Stimulated activated CD8-positive, alpha-beta memory T cell treated with anti-CD3 and anti-CD28 coated beads, Interleukin-2, amount 100 ng/mL, for 1 hour (primary cell): ENCODE measurements at regions not wholly inside any gene's neighbourhood (a gene's known extent, or its start where the extent isn't known, plus 50 kb on each side); places are given as distances from the start of the nearest gene placed in this dataset.
"Not testable (repeated sequence)": the region's sequence is repeated elsewhere in the genome, so short reads cannot be mapped to it uniquely, and the experiment has no call there.

Source experiments
- DNase-seq, 2 donors: peaks; one replicate each; pipeline ENCODE4 v3.0.0-alpha.2; 2020; ENCODE audit warnings: low read depth in 2 of 2

DNA sequence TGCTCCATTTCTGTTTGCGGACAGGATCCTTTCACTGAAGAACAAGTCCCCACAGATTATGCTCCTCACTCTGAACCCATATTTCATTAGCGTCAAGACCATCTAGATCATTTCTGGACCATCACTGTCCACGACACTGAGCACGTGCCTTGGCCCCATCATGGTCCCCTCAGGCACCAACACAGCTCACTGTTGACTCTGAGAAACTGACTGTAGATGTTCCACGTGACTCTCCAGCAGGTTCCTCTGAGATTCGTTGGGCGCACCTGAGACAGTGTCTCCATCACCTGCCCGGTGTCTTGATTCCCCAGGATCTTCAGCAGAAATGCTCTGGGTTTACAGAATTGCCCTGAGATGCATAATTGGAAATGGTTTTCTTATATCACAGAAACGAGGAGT is 985.4 kb downstream of the TMEM121 start:
- DNase-seq = no peak

DNA sequence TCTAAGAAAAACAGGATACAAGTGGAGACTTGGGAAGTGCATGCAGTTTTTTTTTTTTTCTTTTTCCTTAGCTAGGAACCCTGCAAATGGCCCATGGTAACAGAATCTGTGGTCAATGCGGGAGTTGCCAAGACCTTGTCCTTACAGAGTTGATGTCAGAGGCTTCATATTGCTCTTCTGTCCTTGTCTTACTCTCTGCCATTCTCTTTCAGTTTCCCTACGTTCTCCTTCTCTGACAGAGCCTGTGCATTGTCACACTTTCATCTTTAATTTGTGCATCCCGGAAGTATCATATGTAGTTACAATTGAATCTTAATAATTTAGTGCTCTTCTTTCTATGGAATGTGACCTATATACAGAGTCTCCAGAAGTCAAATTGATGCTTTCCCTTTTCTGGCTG is 986.9 kb downstream of the TMEM121 start:
- DNase-seq = no peak

DNA sequence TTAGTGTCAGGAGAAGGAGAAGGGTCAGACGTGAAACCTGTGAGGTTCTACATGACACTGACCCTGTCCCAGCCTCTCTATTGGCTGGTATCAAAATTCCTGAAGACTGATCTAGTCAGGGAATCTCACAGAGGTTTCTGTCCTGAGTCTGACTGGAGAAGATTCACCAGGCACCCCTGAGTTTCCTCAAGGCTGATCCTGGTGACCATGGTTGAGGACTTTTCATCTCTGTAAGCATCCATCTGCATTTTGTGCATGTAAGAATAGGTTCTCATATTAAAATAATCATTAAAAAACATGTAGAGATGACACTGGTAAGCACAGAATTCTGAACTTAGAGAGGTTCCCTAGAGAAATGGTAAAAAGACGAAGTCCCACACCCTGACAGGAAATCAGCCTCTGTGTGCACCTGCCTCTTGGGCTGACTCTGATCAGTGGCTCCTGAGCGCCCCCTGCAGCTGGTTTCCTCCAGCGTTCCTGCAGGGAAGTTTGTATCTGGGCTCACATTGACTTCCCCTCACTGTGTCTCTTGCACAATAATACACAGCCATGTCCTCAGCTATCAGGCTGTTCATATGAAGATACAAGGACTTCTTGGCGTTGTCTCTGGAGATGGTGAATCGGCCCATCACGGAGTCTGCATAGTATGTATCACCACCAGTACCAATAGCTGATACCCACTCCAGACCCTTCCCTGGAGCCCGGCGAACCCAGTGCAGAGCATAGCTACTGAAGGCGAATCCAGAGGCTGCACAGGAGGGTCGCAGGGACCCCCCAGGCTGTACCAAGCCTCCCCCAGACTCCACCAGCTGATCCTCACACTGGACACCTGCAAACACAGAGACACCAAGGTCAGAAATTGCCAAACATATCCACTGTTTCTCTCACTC is 991.9 kb downstream of the TMEM121 start:
- peak; percentile 63 to 69 for DNase-seq

DNA sequence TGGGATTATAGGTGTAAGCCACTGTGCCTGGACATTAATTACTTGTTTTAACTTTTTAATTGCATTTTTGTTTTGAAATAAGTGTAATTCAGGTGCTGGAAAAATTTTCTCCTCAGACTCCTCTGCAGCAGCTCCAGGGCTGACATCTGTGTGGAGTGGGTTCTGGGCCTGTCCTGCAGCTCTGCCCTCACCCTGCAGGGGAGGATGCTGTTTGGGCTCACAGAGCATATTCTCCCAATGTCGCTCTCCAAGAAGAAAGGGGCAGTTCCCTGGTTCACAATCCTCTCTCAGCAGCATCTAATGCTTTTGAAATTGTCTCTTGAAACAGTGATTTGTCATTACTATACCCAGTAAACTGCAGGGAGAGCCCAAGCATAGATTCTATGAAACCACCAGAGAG is 995.7 kb downstream of the TMEM121 start:
- DNase-seq = not testable (repeated sequence)

DNA sequence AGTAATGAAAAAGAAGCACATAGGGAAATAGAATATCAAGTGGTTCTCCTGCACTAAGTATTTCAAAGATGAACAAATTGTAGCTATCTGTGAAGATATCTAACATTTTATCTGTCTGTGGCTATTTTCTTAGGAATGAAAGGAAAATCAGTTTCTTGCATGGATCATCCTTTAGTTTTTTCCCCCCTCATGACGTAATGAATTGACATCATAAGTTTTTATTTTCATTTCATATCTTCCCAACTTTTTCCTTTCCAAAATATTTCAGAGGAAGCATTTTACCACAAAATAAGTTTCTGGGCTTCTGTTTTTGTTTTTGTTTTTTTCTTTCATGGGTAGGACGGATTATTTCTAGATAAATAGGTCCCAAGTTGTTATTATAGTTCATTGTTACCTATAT is 996.6 kb downstream of the TMEM121 start:
- DNase-seq = no peak

DNA sequence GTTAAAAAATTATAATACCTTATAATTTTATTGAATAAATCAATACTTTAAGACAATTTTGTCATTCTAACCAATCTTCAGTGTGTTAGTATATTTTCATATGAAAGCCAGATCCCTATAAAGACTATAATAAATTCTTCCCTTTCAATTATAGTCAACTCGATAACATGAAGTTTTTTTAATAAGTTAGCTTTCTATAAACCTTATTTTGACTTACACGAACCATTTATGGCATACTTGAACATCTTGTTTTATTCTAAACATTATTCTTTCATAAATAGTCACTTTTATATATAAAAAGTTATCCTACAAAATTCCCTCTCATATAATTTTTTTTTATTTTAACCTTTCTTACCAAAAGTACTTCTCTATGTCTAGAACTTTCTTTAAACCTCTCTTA is 1002.3 kb downstream of the TMEM121 start:
- DNase-seq = no peak

DNA sequence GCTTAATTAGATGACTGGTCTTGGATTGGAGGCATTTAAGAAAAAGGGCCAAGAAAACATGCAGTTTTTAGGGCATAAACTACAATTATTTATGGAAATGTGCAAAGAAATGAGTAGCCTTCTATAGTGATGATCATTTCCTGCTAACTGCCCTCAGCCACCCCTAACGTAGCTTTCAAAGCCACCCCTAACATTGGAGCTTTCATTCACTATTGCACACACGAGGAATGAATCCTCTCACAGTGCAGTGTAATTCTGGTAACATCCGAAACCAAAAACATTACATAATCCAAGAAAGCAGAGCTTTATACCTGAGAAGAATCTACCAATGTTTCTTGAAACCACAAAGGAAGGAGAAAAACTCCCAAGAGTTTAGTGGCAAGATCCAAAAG is 1003.6 kb downstream of the TMEM121 start:
- DNase-seq = no peak

DNA sequence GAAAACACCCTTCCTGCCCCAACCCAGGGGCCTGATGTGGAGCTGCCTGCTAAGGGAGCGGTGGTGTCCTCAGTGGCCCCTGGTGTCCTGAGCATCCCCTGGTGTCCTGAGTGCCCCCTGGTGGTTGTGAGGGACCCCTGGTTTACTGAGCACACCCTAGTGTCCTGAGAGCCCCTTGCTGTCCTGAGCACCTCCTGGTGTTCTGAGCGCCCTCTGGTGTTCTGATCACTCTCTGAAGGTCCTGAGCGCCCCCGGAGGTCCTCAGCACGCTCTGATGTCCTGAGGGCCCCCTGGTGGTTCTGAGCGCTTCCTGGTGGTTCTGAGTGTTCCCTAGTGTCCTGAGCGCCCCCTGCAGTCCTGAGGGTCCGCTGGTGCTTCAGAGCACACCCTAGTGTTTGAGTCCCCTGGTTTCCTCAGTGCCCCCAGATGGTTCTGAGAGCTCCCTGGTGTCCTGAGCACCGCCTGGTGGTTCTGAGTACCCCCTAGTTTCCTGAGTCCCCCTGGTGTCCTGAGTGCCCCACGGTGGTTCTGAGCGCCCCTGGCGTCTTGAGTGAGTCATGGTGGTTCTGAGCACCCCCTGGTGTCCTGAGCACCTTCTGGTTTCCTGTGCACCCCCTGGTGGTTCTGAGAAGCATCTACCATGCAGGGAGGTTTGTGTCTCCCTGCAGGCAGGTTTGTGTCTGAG is 1004.2 kb downstream of the TMEM121 start:
- no peak for DNase-seq

DNA sequence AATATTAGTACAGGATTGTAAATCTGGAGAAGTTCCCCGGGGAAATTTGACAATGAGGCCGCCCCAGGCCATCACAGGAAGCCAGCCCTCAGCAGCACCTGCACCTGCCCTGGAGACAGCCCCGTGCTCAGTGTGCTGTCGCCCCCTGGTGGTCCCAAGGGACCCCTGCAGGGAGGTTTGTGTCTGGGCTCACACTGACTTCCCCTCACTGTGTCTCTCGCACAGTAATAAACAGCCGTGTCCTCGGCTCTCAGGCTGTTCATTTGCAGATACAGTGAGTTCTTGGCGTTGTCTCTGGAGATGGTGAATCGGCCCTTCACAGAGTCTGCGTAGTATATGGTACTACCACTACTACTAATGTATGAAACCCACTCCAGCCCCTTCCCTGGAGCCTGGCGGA is 1011.2 kb downstream of the TMEM121 start:
- DNase-seq = not testable (repeated sequence)

DNA sequence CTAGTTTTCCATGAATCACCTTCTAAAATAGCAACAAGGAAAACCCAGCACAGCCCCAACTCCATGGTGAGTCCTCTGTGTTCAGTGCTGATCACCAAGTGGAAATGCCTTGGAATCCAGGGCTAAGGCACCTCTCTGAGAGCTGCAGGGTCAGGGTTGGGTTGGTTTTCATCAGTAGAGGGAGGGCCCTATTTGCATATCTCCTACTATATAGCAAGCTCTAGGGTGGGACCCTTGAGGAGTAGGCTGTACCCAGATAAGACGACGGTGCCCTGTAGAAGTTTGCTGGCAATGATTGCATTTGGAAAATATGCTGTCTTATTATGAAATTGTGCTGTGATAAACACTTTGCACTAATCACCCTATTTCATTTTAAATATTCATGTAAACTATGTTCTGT is 1011.8 kb downstream of the TMEM121 start:
- no peak for DNase-seq

DNA sequence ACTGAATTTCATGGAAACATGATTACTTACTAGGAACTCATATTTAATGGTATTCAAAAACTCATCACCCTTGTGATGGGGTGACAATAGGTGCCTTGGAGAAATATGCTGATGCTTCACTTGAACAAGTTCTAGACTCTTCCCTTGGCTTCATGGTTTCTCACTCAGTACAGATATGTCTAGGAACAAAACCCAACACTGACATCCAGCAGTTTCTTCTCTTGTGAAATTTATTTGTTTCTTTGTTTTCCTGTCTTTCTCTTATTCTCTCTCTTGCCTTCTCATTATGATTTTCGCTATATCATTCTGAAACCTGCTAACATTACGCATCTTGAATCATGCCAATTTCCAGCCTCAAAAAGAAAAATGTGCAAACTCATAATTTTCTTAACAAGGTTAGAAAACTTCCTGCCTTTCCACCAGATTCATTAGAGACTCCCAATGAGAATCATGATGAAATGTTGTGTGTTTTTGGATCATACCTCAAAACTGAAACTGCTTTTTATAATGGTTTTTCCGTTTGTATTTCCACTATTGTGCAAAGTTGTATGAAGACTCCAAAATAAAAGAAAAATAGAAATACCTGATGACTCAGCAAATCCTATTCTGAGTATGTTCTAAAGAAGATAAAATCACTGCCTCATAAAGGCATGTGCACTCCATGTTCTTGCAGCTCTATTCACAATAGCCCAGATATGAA is 1021.5 kb downstream of the TMEM121 start:
- DNase-seq = no peak

DNA sequence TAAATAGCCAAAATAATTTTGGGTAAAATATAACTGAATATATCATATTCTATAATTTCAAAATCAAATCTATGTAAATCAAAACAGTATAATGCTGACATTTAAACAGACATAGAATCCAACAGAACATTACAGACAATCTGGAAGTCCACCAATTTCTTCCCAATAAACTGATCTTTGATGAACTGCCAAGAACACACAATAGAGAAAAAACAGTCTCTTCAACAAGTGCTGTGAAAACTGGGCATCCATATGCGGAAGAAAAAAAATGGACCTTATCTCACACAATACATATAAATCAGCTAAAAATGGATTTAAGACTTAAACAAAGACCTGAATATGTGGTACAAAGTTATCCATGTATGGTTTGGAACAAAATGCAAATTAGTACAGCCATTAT is 1022.7 kb downstream of the TMEM121 start:
- no peak for DNase-seq

DNA sequence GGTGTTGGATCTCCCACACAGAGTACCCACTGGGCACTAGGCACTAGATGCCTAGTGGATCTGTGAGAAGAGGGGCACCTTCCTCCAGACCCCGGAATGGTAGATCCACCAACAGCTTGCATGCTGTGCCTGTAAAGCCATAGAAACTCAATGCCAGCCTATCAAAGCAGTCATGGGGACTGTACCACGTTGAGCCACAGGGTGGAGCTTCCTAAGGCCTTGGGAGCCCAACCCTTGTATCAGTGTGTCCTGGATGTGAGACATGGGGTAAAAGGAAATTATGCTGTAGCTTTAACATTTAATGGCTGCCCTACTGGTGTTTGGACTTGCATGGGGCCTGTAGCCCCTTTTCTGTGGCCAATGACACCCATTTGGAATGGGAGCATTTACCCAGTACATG is 1024.9 kb downstream of the TMEM121 start:
- no peak for DNase-seq

DNA sequence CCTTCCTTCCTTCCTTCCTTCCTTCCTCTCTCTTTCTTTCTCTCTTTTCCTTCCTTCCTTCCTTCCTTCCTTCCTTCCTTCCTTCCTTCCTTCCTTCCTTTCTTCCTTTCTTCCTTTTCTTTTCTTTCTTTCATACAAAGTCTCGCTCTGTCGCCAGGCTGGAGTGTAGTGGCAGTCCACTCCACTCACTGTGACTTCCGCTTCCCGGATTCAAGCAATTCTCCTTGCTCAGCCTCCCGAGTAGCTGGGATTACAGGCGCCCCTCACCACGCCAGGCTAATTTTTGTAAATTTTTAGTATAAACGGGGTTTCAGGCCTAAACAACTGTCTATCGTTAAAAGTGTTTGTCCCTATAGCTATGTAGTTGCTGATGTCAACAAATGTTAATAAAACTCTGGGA is 1029.8 kb downstream of the TMEM121 start:
- not testable (repeated sequence) for DNase-seq

DNA sequence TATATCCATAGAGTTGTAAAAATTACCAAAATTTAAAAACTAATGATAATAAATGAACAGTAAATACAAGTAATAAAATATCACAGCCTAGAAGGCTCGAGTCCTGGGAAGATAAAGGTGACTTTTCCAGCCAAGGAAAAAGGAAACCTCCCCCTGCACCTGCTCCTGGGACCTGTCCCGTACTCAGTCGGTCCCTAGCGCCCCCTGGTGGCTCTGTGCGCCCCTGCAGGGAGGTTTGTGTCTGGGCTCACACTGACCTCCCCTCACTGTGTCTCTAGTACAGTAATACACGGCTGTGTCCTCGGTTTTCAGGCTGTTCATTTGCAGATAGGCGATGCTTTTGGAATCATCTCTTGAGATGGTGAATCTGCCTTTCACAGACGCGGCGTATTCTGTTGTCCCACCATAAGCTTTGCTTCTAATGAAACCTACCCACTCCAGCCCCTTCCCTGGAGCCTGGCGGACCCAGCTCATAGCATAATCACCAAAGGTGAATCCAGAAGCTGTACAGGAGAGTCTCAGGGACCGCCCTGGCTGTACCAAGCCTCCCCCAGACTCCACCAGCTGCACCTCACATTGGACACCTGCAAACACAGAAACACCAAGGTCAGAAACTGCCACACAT is 1030.4 kb downstream of the TMEM121 start:
- peak; percentile 54 to 56 for DNase-seq

DNA sequence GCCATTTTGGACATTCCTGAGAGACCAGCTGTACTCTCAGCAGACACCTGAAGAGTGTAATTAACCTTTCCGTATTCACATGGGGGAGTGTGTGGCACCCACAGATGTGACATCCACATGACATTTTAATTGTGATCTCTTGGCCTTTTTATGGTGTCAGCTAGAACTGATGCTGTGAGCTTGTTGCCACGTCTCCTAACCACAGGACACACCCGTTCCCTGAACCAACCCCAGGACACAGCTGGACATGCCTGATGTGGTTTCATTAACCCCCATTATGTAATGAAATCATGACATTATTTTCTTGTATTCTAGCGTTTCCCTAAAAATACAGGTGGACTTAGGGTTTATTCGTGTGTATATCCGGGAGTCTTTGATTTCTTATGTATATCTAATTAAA is 1036.1 kb downstream of the TMEM121 start:
- DNase-seq = no peak

DNA sequence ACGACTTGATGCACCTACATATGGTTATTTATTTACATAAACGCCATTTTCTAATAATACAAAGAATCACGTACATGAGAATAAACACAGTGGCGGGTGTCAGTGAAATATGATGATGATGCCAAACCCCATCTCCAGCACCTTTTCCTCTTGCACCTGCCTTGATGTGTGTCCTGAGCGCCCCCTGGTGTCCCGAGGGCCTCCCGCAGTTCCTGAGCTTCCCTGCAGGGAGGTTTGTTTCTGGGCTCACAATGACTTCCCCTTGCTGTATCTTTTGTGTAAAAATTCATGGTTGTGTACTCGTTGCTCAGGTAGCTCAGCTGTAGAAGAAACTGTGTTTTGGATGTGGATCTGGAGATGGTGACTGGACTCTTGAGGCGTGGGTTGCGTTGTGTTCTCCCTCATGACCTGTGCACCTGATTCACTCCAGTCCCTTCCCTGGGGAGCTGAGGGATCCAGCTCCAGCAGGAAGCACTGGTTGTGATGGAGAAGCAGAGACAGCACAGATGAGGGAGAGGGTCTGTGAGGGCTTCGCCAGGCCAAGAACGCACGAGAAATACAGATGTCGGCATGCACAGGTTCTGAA is 1037.8 kb downstream of the TMEM121 start:
- DNase-seq = peak in 1 of 2 donors; percentile 16

DNA sequence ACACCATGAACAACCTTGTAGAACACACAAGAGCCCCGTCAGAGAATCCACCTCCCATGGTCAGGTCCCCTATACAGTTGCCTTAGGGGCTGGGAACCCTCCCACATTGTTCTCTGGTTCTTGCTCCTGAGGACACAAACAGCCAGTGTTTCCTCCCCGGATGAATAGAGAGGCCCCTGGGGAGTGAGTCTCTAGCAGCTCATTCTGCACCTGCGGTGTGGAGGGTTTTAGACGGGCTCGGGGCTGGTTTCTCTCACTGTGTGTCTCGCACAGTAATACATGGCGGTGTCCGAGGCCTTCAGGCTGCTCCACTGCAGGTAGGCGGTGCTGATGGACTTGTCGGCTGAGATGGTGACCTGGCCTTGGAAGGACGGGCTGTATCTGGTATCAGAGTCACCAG is 1052.1 kb downstream of the TMEM121 start:
- DNase-seq = no peak

DNA sequence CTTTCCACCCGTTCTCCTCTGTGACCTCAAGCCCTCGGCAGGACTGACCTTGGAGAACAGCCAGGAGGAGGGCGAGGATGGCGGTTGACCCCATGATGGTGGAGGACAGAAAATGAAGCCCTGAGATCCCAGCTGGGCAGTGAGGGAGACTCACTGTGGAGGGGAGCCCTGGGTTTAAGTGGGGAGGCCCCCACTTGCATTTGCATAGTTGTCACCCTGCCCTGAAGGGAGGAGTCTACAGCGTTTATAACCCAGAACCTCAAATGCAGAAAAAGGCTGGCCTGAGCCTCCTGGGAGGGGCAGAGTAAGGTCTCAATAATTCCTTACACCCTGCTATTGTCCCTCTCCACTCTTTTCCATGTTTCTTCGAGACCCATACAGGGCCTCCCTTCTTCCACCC is 1052.7 kb downstream of the TMEM121 start:
- no peak for DNase-seq

DNA sequence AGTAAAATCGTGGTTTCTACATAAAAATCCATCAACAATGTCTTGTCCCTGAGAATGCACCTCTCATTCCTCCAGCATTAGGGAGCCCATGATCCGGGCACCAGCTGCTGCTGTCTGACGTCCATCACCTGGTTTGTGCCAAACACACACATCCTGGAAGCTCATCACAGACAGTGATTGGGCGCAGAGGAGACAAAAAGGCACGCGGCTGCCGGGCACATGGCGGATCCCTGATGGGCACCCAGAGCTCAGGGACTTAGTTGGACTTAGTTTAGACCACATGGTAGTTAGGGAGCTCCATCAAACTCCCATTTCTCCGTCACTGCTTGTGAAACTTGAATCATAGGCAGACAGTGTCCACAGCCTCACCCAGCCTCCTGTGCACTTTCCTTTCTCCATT is 1059.3 kb downstream of the TMEM121 start:
- no peak for DNase-seq

DNA sequence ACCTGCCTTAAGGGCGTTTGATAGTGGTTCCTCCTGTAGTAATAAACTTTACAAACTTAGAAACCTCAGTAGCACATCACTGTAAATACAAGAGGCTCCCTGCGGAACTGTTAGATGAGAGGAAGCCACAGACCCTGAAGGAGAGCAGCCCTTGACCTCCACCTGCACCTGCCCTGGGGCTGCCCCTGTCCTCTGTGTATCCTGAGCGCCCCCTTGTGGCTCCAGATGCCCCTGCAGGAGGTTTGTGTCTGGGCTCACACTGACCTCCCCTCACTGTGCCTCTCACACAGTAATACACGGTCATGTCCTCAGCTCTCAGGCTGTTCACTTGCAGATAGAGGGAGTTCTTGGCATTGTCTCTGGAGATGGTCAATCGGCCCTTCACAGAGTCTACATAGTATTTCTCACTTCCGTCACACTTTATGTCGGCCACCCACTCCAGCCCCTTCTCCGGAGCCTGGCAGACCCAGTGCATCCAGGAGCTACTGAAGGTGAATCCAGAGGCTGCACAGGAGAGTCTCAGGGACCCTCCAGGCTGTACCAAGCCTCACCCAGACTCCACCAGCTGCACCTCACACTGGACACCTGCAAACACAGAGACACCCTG is 1059.8 kb downstream of the TMEM121 start:
- DNase-seq = peak; percentile 36 to 38
